ENCODE measurements at regions not wholly inside any gene's neighbourhood (a gene's known extent, or its start where the extent isn't known, plus 50 kb on each side); places are given as distances from the start of the nearest gene placed in this dataset.

DNA sequence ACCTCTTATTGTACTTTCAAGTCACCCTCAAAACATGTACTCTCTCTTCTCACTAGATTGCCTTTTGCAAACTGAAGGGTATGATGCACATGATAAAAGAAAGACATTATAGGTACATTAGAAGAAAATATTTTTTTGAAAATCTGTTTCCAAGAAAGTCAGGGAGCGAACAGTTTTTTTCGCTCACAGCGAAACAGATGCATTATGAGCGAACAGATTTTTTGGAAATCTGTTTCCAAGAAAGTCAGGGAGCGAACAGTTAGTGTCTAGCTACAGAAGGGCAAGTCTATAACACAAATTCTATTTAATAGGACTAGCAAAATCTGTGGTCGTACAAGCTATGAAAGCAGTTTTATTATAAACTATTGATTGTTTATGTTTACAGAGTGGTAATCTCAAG, 296.2 kb upstream of the ANO3 start:
- DNase-seq (ENCODE audit: low spot score) = no peak

DNA sequence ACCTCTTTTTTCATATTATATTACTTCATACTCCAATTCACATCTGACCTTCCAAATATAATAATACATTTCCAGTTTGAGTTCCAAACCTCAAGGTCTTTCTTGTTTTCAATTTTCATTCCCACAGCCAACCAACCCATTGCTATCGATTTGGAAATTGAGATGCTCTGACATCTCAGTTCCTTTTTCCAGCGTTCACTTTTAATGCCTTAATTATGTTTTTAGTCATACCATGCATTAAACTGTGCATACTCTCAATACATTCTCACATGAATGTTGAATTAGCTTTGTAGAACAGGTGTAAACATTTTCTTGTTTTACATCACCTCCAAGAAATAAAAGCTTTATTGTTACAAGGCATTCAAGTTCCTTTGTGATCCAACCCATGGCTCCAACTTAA, 294.2 kb upstream of the ANO3 start:
- no peak for DNase-seq (ENCODE audit: low spot score)

DNA sequence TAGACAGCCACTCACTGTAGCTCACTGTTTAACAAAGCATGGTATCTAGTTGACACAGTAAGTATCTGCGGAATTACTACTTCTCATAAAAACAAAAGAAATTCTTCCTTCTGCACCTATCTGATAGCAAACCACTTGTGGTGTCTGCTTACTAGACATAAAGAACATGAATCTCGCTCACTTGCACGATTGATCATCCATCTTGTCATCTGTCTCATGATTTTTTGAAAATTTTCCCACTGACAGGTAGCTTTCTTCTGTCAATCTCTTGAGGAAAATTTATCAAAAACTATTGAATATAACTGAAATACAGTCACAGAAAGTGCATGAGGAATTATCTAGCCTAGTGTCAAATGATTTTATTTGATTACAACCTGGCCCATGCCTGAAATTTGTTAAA, 291.6 kb upstream of the ANO3 start:
- no peak for DNase-seq (ENCODE audit: low spot score)

DNA sequence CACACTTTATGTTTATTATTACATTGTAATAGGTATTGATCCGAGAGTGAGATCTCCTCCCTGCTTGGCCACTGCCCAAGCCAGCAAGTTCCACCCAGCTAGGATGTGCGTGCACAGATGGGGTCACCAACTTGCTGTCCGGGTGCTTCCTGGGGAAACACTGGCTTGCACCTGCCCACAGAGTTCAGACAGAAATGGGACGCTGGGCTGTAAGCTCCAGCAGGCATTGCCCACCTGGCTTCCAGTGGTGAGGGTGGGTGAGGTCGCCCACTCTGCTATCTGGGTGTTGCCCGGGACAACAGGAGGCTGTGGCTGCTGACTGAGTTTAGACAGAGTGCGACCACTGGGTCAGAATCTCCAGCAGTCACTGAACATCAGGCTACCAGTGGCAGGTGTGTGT, 289.8 kb upstream of the ANO3 start:
- DNase-seq (ENCODE audit: low spot score) = no peak

DNA sequence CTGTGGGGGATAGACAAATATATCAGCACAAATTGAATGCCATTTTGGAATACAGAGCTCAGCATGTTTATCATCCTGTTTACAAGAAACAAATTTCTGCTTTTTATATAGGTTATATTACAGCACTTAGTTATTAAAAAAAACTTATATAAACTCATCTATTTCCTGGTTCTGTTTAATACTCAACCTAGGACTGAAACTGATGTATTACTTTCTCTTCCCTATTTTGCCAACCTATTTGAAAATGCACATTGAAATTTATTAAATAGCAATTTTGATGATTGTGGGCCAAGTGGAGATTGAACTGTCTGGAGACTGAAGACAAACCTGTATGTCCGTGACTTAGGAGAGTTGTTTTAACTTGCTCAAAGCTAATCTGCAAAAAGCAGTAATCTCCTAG, 288.3 kb upstream of the ANO3 start:
- no peak for DNase-seq (ENCODE audit: low spot score)

DNA sequence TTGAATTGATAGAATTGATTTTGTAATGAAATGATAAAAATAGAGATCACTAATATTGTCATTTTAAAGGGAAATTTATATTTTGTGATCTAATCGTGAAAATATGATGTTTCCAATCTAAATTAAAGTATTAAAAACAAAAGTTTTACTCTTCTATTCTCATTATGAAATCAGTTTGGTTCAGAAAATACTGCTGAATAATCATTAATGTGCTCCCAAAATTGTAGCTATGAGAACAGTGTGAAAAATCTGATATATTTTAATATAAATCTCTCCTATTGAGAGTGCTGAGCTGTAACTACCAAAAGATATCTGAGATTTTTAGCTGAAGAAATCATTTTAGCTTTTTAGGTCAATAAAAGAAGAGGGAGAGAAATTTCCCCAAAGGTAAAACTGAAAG, 287.5 kb upstream of the ANO3 start:
- no peak for DNase-seq (ENCODE audit: low spot score)

DNA sequence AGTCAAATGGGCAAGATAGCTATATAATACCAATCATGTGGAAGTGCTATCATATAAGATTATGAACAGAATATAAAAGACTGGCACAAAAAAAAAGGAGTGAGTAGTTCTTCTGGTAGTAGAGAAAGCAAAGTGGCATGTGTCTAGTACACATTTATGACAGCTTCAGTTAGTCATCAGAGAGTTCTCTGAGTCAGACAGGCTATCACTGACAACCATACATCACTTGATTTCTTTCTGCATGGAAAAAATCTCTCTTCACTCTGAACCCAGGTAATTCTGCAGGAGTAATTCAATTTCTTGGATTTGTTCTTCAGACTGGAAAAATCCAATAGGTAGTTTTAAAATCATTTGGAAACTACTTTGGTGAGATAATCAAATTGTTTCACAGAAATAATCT, 286.8 kb upstream of the ANO3 start:
- DNase-seq (ENCODE audit: low spot score) = no peak

DNA sequence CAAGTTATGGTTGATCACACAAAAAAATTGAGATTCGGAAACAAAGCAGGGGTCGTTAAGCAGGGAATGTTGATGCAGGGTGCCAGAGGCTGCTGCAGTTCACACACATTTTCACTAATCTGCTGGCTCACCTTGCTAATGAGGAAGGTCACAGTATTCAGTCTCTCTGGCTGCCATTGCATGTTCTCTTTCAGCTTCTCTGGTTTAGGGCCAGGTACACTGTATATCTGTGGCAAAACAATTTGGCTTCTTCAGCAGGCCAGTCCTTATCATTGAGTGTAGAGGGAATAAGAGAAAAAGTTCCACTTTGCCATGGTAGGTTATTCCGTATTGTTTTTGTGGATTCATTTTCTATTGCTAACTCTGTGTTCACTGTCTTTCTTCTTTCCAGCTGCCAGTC, 283.7 kb upstream of the ANO3 start:
- DNase-seq (ENCODE audit: low spot score) = no peak

DNA sequence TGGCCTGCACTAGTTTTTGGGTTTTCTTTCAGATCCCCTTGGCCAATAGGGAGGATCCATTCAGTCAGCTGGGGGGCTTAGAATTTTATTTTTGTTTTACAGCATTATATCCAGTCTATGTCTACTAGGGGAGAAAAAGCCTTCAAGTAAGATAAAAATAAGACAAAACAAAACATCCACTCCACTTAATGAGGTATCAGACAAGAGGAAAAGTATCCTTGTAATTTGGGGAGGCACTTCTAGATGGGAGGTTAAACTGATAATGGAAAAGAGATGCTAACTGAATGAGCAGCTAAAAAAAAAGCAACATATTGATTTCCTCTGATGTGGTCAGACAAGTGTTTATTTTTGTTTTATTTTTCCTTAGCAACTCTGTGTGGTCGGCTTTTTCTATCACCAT, 278.0 kb upstream of the ANO3 start:
- no peak for DNase-seq (ENCODE audit: low spot score)

DNA sequence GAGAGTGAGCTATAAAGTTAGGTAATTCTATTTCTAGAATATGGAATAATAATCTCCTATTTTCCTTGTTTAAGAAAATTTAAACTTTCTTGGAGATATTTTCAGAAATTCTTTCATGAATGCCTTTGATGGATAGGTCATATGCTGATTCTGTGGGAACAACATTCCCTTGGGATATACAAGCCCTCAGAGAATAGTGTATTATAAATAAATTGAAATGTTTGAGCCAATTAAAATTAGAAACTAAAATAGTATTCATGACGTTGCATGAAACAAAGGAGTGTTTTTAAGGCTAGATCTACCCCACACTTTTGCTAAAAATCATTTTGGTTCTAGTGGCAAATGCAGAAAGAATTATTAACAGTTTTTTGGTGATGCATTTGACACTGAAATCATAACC, 269.3 kb upstream of the ANO3 start:
- DNase-seq (ENCODE audit: low spot score) = no peak

DNA sequence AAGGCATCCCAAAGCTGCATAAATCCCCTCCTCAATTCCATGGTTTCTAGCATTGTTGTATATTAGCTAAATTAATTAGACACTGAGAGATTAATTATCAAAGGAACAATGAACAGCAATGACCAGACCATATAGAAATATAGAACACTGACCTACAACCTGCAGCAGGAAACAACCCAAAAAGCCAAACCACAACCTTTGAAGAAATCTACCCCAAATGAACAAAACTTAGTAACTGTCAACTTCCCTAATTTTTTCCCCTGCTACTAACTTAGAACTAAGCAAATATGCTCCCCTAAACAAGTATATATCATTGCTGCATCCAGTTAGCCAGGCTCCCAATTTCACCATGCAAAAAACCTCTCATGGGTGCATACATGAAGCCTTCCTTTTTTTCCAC, 268.0 kb upstream of the ANO3 start:
- DNase-seq (ENCODE audit: low spot score) = no peak

DNA sequence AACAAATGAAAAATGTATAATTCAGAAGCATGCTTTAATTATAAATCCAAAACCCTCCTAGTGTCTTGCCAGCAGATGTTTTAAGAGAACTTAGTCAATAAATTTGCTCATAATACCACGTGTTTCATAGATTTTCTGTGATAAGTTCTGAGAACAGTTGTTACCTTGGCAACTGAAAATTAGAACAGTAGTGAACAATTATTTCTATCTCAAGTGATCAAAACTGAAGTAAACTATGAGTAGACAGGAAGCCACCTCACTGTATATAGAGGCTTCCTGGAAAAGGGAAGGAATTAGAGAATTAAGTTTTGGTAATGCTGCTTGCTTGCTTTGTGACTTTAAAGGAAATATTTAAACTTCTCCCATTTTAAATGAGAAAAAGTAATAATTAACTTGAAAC, 266.0 kb upstream of the ANO3 start:
- DNase-seq (ENCODE audit: low spot score) = no peak

DNA sequence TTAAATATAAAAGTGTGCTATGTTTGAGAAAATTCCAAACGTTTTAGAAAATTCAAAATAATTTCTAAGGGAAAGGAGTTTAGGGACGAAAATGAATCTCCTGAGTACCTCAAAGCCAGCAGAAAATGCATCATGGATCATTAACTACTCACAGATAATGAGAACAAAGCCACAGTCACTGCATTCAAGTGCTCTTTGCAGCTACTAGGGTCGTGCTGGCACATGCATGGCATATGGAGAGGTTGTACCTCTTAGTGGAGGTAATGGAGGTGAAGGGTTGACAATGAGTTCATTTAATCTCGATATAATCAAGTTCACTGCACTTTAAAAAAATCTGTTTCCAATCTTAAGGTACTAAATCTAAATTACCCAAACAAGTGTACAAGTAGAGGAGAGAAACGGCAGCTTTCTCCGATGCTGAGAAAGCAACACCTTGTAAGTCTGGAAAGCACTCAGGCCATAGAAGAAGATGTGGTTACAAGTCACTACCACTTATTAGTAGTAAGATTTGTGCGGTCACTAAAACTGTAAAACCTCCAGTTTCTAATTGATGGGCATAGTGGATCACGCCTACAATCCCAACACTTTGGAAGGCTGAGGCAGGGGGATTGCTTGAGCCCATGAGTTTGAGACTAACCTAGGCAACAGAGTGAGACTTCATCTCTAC, 261.1 kb upstream of the ANO3 start:
- DNase-seq (ENCODE audit: low spot score) = no peak

DNA sequence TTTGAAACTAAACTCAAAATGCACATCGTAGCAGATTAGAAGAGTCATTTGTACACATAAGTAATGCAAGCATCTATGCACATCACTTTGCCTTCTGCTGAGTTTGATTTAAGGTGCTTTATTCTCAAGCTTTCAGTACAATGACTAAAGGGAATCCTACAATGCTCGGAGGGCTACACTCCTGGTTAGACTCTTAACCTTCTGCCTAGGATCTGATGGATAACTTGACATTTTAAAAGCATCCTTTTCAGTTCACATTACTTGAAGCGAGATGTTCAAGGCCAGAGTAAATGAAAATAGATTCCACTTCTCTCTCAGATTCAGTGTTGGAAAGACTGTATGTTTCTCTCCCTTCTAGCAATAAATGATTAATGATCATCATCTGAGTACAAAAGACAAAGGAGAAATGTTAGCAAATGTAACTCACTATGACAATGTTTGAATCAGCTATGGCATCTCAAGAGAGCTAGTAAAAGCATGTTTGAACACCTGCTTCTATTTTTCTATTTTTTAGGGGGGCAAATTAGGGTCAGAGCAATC, 259.2 kb upstream of the ANO3 start:
- DNase-seq (ENCODE audit: low spot score) = no peak

DNA sequence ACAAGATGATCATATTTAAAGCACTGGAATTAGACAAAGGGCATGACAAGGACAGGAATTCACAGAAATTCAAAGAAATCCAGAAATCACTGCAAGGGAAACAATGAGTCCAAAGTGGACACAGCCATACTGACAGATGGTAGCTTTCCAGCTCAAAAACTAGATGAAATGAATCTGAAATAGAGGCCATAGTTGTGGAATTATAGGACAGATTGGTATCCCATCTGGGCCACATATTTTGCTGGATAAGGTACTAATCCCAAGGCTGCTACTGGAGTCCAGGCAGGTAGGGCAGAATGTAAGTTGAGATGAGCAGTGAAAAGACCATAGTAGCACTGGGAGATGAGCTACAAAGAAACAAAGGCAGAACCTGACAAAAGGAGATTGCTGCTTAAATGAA, 258.3 kb upstream of the ANO3 start:
- no peak for DNase-seq (ENCODE audit: low spot score)

DNA sequence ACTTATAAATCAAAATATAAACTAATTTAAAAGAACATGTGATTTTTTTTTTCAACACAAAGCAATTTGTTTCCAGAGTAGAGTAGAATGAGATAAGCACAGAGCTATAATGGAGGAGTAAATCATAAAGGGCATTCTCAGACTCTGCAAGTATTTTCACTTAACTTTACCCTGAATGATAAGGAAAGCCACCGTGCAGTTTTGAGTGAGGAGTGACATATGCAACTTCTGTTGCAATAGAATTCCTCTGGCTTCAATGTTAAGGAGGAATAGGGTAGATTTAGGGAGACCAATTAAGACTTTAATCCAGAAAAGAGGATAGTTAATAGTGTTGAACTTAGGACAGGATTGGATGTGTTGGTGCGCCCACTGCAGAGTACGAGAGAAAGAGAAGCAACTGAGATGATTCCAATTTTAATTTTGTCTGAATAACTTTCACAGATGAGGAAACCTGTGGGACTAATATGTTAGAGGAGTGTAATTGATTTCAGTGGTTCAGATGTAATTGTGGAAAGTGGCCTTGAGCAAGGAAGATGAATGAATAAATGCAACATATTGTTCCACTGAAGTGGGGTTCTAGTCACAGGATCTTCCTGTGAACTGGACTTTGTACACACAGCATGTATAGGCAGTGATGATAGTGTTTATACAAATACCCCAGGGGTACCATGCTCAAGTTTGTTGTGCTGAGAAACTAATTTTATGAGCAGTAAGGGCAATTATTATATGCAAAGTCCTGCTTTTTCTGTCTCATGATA, 255.5 kb upstream of the ANO3 start:
- DNase-seq (ENCODE audit: low spot score) = no peak

DNA sequence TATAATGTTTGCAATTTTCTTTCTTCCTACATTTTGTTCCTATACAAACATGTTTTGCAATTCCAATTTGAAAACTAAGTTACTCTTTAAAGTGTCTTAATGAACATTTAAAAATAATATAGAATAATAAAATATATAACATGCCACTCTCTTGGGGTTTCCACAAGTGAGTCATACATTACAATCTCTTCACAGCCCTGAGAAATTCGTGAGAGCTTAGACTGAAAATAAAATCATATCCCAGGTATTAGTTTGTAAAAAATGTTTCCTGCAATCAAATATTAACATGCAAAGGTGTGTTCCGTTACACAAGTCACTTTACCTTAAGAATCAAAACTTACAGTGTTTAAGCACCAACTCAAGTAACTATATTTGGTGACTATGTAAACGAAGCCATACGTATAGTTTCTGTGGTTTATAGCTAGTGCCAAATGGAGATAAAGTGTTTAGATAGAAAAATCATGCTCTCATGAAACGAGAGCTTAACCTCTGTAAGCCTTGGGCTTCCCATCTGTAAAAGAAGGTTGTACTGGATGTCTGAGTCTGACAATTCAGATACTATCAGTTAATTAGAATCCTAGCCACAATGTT, 253.6 kb upstream of the ANO3 start:
- DNase-seq (ENCODE audit: low spot score) = no peak

DNA sequence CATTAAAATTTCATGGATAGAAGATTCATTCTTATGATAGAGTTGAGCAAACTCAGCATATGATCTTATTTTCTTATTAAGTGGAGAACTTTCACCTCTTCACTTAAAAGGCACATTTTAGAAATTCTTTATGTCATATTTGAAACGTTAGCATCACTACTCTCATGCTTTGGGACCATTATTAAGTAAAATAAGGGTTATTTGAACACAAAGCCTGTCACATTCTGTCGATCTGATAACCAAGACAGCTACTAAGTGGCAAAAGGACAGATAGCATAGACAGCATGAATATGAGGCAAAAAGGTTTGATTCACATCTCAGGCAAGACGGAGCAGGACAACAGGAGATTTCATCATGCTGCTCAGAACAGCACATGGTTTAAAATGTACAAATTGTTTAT, 247.6 kb upstream of the ANO3 start:
- DNase-seq (ENCODE audit: low spot score) = no peak

DNA sequence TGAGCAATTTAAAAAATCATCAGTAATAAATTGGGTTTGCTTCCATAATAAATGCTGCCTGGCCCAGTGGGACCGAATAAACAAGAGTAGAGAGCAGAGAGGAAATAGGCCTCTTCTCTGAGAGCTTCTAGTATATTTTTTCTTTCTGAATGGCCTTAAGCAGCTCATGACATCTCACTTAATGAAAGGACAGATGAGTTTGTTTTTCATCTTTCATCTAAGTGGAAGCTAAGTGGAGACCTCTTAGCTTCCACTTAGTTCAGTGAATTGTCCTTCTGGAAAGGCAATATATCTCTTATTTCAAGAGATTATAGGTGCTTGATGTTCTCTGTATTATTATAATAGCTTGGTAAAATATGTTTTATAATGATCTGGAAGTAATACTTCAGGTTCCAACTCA, 245.9 kb upstream of the ANO3 start:
- DNase-seq (ENCODE audit: low spot score) = no peak

DNA sequence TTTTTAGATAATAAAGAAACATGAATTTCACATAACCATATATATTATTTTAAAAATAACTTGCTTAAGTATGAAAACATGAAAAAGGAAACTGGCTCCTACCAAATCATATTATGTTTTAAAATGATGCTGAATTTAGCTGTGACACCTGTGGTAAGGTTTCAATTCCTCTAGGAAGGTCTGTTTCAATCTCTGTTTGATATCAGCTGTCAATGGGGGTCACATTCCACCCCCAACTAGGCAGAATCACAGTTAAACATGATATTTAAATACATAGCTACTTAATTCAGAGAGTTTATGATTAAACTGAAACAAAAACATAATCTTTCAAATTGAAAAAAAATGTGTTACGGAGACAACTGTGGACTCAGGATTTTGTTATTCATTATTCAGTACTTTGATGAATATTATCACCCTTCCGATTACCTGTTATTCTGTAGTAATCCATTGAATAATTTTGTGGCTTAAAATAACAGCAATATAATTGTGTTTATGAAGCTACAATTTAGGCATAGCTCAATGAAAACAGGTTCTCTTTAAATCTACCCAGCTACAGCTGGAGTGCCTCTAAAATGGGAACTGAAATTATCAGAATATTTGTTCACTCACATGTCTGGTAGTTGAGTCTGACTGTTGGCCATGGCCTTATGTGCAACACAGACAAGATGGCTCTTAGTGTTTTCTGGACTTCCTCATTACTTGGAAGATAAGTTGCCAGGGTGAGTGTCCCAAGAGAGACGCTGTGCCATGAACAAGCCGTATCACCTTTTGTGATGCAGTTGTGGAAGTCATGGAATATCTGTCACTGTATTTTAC, 244.6 kb upstream of the ANO3 start:
- DNase-seq (ENCODE audit: low spot score) = no peak

DNA sequence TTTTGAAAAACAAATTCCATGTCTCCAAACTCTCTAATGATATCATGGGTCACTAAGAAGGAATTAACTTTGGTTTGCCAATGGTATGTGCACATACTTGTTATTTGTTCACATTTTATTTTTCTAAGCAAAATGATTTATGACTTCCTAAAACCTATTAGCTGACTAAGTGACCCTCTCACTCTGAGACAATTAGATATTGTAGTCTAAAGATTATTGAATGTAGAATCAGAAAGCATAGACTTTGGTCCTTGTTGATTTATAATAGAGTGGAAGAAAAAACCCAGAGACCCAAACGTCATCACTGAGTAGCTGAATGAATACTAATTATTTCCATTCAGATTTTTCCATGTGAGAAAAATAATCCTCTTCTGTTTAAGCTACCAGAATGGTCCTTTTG, 243.5 kb upstream of the ANO3 start:
- peak; percentile 24 for DNase-seq (ENCODE audit: low spot score)

DNA sequence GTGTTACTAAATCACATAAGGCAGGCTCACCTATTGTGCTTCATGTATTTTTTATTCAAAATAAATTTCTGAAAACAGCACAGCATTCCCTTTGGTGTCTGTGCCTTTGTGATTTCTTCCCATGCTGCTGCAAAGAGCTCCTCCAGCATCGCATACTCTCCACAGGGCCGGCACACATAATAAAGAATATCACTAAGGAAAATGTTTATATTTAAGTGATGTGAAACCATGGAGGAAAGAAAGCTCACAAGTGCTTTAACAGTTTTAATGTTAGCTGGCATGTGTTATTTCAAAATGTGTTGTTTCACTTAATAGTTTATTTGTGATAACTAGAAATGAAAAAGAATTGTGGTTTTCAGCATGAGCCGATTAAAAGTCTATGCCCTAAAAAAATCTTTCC, 241.3 kb upstream of the ANO3 start:
- DNase-seq (ENCODE audit: low spot score) = no peak

DNA sequence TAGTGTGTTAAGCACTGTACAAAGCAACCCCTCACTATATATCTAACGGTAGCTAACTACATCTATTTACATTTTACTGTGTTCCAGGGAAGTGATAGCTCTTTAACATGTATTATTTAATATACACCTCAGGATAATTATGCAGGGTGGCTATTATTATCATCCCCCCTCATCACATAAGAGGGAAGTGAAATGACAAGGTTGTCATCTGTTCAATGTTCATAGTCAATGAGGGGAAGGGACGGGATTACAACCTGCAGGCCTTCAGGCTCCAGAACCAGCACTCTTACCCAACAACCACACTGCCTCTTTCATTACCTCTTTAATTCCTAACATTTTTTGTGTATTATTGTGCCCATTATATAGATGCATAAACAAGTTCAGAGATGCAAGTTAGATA, 238.7 kb upstream of the ANO3 start:
- no peak for DNase-seq (ENCODE audit: low spot score)
